ENCODE measurements at regions not wholly inside any gene's neighbourhood (a gene's known extent, or its start where the extent isn't known, plus 50 kb on each side); places are given as distances from the start of the nearest gene placed in this dataset.

DNA sequence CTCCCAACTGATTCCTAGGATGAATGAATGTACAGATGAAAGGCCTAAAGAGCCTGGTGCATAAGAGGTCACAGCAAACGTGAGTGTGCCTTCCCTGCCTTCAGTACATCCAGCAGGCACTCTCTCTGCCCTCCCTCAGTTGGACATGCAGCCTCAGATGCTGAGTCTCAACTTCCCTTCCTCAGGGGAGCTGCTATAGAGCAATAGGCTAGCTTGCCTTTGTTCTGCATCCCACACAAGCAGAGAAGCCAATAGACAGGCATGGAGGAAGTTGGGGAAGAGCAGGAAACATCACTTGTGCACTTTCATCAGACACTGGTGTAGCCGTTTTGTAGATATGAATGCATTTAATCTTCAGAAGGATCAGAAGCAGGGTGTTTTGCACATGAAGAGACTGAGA is 147.5 kb upstream of the THBS1 start:
- TF ChIP-seq EZH2phosphoT487 (IDR thresholded peaks at IDR 0.05; ENCODE audit: insufficient read depth, low read depth) (no peak), EZH2 (IDR thresholded peaks at IDR 0.05; ENCODE audit: insufficient read depth, poor library complexity, severe bottlenecking) (no peak)
